IPS-NIHi7 (cell line): ENCODE measurements at regions not wholly inside any gene's neighbourhood (a gene's known extent, or its start where the extent isn't known, plus 50 kb on each side); places are given as distances from the start of the nearest gene placed in this dataset.

Experiments
- DNase-seq: peaks from one replicate; pipeline ENCODE4 v3.0.0; 2012; ENCODE audit warnings: mixed read lengths; ENCODE audit errors: extremely low spot score

DNA sequence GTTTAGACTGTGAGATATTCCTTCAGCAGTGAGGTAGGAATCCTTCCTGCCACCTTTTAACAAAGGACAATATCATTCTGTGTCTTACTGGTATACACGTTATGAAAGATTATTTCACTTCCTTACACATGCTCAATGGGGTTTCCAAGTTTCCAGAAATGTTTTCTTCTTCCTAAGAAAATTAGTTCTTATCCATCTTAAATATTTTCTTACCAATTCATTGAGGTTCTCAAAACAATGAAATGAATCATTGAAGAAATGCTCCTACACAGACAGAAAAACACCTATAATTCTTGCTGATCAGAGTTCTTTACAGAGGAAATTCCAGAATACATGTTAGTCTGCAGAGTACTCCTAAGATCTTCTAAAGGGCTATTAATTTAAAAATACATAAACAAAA lies 51.4 kb upstream of the SEC61G start:
- DNase-seq = no peak

DNA sequence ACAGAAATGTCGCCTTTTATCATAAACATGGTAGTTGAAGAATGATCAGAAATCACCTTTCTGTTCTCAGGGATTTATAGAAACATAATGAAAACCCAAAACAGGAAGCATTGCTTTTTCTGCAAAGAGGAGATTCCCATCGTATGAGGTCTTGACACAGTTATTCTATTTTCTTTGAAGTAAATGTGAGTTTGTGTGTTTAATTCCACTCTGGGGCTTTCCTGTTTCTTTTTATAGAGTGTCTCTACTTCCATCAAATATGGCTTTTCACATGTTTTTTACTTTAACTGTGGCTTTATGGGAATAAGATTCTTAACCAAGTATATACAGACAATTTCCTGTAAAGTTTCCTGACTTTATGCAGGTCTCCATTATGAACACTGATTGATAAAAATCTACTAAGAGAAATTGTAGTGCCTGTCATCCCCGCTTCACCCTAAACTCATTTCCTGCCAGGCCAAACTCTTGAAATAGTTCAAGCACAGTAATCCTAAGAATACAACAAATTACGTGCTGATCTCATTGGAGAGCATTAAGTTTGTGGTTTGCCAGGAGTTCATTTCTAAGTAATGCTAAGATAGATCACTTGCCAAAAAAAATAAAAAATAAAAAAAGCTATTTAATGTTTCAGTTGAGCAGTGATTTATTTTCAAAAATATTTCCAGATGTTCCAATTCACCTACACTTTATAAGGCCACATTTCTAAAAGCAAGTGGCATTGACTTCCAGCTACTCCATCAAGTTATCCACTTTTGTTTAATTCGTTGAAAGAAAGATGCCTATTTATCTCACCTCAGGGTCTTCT lies 52.2 kb upstream of the SEC61G start:
- no peak for DNase-seq

DNA sequence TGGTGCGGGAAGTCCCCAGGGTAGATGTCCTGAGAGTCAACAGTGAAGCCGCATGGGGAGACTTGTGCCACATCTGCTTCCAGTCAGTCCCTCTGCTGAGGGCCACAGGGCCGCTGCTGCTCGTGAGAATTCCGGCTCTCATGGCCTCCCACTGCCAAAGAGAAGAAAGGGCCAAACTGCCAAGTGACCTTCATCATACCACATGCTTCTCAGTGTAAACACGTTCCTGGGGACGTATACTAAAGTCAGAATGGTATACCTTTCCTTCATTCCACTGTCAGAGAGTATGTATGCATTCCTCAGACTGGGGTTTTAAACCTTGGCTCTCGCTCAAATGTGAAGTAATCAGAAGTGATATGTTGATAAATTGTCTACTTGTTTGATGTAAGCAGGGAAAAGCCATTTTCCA lies 52.8 kb upstream of the SEC61G start:
- DNase-seq = no peak

DNA sequence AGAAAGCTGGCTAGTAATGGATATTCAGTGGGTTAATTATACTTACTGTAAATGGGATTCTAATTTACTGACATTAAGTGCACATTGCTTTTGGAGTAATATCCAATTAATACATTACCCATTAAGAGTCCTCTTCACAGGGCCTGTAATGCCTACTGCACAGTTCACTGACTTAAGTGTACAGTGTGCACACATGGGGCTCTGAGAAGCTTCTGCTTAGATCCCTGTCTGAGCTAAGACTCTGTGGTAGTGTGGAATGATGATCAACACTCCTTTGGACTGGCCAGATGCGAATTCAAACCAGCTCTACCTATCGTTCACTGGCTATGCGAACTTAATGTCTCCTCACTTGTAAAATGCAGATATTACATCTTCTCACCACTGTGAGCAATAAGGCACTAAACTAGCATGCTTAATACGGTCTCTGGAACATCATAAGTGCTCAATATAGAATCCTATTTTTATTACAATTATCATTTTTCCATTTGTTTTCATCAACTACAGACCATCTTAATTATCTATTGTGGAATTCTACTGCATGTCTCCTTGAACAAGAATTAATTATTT lies 53.8 kb upstream of the SEC61G start:
- DNase-seq = no peak

DNA sequence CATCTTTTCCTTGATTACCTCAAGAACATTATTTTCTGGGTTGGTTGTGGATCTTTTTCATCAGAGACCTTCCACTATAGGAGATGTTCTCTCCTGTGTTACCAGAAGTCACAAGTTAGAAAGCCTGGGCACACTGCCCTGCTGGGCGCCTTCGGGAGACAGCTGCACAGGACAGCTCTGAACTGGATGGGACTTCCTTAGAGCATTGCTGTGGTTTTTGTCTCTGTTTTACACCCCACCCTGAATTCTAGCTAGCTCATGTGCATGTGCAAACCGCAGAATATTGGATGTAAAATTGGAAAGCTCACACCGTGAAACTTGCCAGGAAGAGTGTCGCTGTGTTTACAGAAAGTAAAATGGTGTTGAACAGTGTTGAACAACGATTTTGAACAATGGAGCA lies 54.4 kb upstream of the SEC61G start:
- no peak for DNase-seq

DNA sequence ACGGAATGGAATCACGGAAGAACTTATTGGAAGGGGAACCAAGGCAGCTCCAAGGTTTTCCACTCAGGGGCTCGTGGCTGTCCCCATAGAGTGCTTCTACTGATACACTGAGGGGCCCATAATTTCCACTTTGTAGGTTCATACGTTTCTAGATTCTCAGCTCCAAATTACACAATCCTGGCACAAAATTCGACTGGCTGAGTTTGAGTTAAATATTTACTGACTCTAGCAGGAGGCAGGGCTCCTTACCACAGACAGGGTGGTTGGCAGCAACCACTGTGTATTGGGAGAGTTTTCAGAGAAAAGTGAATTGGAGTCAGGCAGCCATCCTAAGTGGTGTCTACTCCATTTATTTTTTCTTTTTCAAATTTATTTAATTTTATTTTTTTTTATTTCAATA lies 55.4 kb upstream of the SEC61G start:
- no peak for DNase-seq

DNA sequence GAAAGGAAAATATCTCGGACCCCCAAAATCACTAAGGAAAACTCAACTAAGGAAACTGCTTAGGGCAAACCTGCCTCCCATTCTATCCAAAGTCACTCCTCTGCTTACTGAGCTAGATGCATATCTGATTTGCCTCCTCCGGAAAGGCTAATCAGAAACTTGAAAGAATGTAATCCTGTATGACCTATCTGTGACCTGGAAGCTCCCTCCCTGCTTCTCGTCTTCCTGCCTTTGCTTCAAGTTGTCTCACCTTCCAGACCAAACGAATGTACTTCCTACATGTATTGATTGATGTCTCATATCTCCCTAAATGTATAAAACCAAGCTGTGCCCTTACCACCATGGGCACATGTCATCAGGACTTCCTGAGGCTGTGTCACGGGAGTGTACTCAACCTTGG lies 58.1 kb upstream of the SEC61G start:
- DNase-seq = no peak

DNA sequence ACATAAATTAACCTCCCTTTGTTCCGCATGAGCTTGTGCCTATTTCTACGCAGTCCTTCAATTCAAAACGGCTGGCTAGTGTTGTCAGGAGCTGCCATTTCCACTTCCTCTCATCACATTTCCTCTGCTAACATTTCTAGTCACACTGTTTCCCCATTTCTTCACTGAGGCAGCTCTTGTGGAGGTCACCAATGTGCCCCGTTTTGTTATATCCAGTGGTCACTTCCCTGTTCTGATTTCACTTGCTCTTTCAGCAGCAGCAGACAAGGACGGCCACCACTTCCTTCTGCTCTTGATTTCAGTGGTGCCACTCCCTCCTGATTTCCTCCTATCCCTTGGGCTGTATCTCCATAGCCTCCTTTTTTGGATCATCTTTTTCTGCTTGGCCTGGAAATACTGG lies 64.8 kb upstream of the SEC61G start:
- no peak for DNase-seq

DNA sequence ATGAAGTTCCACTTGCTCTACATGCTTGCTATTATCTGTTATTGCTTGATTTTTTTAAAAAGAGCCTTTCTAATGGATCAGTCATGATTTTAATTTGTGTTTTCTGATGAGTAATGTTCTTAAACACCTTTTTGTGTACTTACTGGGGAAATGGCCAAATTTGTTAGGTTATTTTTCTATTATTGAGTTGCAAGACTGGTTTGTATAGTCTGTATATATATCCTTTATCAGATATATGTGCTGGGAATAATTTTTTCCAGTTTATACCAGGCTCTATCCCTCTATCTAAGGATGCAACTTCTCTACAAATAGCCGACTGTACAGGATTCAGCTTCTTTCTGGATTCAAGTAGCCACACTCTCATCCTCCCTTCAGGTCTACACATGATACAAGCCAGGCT lies 65.6 kb upstream of the SEC61G start:
- no peak for DNase-seq

DNA sequence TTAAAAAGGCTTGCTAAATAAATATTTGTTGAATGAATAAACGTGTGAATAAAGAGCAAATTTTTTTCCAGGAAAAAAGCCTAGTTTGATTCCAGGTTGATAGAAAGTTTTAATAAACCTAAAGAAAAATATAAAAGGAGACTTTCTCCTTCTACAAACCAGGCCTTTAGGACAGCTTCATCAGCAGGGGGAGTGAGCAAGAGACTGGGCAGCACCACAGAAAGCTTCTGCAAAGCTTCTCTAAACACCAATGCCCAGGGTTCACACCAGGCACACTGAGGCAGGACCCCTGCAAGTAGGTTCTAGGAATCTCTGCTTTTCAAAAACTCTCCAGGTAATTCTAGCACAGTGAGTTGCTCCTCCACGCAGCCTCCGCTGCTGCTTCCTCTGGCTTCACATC lies 66.4 kb upstream of the SEC61G start:
- no peak for DNase-seq

DNA sequence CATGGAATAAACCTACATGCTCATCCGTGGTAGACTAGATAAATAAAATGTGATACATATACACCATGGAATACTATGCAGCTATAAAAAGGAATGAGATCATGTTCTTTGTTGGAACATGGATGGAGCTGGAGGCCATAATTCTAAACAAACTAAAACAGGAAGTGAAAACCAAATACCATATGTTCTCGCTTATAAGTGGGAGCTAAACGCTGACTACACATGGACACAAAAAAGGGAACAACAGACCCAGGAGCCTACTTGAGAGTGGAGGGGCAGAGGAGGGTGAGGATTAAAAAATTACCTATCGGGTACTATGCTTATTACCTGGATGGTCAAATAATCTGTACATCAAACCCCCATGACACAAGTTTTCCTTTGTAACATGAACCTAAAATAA lies 68.7 kb upstream of the SEC61G start:
- no peak for DNase-seq

DNA sequence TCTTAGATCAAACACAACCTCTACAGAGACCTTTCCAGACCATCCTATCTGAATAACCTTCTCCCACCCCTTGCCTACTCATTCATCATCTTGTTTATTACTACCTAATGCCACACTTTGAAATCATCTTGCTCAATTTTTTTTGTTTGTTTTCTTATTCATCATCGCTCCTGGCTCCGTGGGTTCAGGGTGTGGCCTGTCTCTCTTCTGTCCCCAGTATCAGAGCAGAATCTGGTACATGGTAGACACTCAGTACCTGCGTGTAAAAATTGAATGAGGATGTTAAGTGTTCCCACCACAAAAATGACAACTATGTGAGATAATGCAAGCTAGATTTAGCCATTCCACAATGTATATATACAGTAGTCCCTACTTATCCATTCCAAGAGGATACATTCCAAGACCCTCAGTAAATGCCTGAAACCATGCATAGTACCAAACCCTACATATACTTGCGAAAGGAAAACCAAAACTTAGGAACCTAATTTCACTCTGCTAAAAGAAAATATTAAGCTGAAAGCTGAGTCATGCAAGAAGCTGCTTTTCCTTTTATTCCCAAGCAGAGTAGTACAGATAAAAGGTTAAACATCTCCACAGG lies 72.1 kb upstream of the SEC61G start:
- DNase-seq = no peak

DNA sequence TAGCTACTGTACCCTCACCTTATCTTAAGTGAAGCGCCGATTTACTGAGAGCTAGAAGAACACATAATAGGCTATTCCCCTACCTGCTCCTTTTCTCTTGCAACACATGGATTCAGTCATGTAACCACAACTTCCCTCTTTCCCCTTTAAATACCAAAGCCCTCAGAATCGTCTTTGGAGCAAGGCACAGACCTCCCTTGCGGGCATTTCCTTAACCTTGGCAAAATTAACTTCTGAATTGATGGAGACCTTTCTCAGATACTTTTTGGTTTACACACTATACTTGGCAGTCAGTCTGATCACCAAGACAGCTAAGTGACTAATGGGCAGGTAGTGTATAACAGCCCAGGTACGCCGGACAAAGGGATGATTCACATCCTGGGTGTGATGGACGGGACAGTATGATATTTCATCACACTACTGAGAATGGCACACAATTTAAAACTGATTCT lies 72.7 kb upstream of the SEC61G start:
- no peak for DNase-seq

DNA sequence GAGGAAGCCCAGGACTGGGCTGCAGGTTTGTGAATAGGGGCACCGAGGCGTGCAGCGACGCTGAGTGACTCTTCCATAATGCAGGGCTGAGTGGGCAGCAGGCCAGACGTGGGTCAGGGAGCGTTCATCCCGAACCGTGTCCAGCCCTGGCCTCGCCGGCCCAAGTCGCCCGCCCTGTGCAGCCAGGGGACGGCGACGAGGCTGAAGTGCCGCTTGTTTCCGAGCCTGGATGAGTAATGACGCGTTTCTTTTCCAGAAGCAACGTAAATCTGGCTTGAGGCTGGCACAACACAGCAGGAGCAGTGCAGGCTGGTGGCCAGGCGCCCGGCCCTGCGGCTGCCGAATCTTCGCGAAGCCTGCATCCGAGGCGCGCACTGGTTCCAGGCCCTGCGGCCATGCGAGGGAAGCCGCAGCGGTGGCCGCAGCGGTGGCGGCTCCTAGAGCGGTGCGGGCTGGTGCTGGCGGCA lies 74.0 kb upstream of the SEC61G start:
- no peak for DNase-seq

DNA sequence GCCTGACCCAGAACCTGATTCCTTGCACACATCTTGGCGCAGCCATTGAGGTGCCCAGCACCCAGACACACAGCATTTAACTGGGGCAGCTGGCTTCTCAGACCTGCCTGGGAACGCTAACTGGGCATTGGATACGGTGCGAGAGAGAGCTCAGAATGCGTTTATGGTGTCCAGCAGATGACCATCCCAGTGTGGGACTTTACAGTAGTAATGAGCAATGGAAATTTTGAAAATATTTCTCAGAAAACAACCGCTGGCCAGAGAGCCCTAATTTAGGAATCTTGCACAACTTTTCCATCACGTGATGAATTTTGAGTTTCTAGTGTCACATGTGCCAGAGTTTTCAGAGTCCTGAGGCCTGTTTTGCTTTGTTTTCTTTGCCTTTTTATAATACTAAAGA lies 78.2 kb upstream of the SEC61G start:
- DNase-seq = no peak

DNA sequence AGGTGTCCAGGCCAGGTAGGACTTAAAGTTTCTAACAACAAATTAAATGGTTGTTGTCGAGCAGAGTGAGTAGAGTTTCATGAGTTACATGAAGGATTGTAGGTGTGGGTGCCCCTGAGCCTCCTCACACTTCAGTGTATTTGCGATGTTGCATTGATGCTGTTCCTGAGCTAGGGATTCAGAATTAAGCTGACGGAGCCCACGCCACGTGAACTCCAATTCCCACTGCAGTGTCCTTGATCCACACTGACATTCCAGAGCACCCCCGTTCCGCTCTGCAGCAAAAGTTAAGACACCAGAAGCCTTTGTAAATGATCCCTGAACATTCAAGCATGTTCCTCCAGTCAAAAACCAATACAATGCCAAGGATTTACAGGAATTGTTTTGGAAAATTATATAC lies 78.8 kb upstream of the SEC61G start:
- DNase-seq = no peak

DNA sequence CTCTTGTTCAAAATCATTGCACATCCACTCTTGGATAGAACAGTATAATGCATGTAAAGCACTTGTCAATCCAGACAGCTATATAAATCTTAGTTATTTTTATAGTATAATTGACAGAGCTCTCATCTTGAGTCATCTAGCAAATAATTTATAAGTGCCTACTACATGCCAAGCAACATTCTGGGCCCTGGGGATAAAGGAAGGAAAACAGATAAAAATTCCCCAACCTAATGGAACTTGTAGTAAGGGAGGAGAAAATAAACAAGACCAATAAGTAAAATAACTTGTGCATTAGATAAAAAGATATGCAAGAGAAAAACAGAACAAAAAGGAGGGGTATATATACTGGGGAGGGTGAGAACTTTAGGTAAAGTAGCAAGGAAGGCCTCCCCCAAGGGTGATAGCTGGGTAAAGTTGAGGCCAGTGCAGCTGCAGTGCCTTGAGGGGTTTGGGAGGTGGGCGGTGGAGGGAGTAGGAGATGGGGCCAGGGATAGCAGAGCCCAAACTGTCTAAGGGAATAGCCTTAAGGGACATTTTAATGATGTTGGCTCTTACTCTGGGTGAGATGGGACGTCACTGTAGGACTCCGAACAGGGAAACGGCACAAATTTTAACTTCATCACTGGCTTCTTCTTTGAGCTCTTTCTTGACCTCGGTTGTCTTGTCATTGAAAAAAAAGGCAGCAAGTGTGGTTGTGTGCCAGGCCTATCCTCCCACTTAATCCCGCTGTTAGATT lies 79.3 kb upstream of the SEC61G start:
- no peak for DNase-seq

DNA sequence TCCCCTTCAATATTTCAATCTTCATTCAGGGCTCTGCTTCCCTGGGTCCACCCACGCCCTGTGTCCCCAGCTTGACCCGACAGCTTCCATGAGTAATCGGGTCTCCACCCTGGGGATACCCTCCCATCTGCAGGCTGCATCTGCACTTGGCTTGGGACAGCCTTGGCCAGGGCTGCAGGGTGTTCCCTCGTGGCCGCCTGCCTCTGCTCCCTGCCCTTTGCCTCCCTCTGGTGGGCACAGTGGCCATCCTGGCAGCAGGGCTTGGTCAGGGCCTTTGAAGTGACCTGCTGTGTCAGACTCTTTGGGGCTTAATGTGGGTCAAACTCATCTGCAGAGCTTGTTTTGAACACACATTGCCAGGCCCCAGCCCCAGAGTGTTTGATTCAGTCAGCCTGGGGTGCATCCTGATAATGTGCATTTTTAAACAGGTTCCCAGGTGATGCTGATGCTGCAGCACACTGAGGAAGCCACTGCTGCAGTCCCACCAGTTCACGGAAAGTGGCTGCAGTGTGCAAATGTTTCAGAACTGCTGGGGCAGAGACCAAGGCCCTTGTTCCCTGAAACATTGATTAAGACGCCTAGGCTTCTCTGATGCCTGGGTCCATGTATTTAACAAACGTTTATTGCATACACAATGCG lies 80.7 kb upstream of the SEC61G start:
- peak; percentile 81 for DNase-seq

DNA sequence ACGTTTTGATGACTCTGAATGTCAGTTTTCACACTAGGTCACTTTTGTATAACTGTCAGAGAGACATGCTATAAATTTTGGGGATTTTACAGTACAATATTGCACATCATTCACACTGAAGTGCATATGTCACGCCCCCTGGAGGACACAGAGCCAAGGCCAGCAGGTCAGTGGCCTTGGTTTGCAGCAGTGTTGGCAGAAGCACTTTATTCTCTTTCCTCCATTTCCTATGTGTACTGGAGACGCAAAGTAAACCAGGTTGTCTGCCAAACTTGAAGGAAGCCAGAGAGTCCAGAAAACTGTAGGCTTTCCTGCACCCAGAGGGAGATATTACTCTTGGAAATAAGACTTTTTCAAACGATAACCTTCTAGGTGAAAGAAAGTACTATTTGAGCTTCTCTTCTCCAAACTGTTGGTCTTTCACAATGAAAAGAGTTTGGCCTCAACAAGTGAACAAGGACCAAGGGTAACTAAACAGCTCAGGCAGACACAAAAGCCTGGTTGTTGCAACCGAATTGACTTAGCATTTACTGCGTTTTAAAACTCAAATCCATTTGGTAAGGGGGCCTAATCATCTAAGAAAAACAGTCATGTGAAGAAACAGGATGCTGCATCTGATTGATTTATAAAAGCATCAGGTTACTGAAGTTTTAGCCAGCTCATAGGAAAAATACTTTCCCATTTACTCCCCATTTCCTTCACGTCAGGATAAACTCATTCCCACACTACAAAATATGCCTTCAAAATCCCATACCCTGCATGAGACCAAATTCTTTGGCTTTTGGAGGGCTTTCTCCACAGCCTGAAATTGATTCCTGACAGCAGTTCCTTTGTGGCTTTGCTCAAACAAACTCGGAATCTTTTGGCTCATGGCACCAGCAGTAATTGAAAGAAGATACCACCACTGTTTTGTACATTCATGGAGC lies 83.0 kb upstream of the SEC61G start:
- DNase-seq = peak; percentile 41

DNA sequence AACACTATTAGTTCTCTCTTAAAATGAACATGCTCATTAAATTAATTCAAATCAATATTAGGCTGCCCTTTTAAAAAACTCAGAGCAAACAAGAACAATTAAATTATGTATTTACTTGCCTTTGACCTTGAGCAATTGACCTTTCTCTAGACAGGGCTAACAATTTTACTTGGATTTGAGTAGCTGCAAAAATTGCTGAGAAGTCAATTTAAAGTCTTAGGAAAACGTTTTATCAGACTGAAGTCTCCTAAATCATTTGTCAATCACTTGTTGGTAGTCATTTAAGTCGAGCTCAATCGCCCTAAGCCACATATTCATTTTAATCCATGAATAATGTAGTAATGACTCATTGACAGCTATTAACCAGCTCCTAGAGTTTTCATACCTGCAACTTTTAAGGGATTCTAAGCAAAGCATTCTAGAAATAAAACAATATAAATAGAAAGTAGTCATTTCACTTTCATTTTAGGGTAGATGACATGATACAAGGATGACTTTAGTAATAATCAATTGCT lies 84.9 kb upstream of the SEC61G start:
- no peak for DNase-seq

DNA sequence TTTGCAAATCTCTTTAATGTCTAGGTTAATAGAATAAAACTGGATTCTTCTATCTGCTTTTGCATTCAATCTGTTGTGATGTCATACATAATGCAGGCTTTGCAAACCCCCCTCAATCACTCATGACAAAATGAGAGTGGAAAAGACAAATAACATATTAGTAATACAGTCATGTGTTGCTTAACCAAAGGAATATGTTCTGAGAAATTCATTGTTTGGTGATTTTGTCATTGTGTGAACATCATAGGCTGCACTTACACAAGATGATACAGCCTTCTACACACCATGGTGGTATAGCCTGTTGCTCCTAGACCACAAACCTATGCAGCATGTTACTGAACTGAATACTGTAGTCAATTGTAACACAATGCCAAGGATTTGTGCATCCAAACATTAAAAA lies 87.3 kb upstream of the SEC61G start:
- no peak for DNase-seq
